NB4 (cell line): ENCODE measurements at regions not wholly inside any gene's neighbourhood (a gene's known extent, or its start where the extent isn't known, plus 50 kb on each side); places are given as distances from the start of the nearest gene placed in this dataset.

ENCODE experiments used
- CTCF ChIP-seq: IDR thresholded peaks from one replicate; pipeline ENCODE4 v1.5.1; 2012; ENCODE audit warnings: low read depth, low read length
- MAX ChIP-seq: IDR thresholded peaks from 2 replicates; pipeline ENCODE4 v1.6.1; 2011; ENCODE audit warnings: low read depth, low read length
- MYC ChIP-seq: IDR thresholded peaks from 2 replicates; pipeline ENCODE4 v1.6.1; 2011; ENCODE audit warnings: low read depth, low read length
- POLR2A ChIP-seq: IDR thresholded peaks from 2 replicates; pipeline ENCODE4 v1.6.1; 2011; ENCODE audit warnings: mild to moderate bottlenecking; ENCODE audit not compliant: insufficient read length; ENCODE audit errors: extremely low read depth

GRCh38 chr1:96309783-96310182, 411.8 kb upstream of the PTBP2 start:
- TF ChIP-seq POLR2A, result no peak
- TF ChIP-seq CTCF, result no peak
- TF ChIP-seq MAX, result no peak
- TF ChIP-seq MYC, result no peak
